H9 (cell line): ENCODE measurements at regions not wholly inside any gene's neighbourhood (a gene's known extent, or its start where the extent isn't known, plus 50 kb on each side); places are given as distances from the start of the nearest gene placed in this dataset.

Source experiments
- DNase-seq: peaks from one replicate; pipeline ENCODE4 v3.0.0-alpha.2; 2017
- H2AFZ ChIP-seq: one replicate; pipeline ENCODE4 v1.6.1; 2013; ENCODE audit warnings: mild to moderate bottlenecking, low read length, control low read depth, moderate library complexity
- H2AK5ac ChIP-seq: 2 replicates; pipeline ENCODE4 v1.6.1; 2013; ENCODE audit warnings: low read length, control low read depth, mixed read lengths; ENCODE audit not compliant: insufficient read length
- H2BK120ac ChIP-seq: one replicate; pipeline ENCODE4 v1.6.1; 2013; ENCODE audit warnings: low read depth, mild to moderate bottlenecking, low read length, control low read depth, inconsistent platforms; ENCODE audit not compliant: poor library complexity, severe bottlenecking
- H2BK12ac ChIP-seq: 2 replicates; pipeline ENCODE4 v1.6.1; 2013; ENCODE audit warnings: low read length, control low read depth, mixed read lengths, low read depth; ENCODE audit not compliant: insufficient read length
- H2BK15ac ChIP-seq: 2 replicates; pipeline ENCODE4 v1.6.1; 2013; ENCODE audit warnings: low read depth, low read length, control low read depth
- H2BK20ac ChIP-seq: one replicate; pipeline ENCODE4 v1.6.1; 2013; ENCODE audit warnings: low read depth, mild to moderate bottlenecking, low read length, control low read depth, inconsistent platforms; ENCODE audit not compliant: poor library complexity, severe bottlenecking
- H2BK5ac ChIP-seq: 2 replicates; pipeline ENCODE4 v1.6.1; 2013; ENCODE audit warnings: low read length, control low read depth, mixed read lengths; ENCODE audit not compliant: insufficient read length
- H3K14ac ChIP-seq: 2 replicates; pipeline ENCODE4 v1.6.1; 2013; ENCODE audit warnings: low read length, control low read depth; ENCODE audit not compliant: insufficient read depth
- H3K18ac ChIP-seq: 2 replicates; pipeline ENCODE4 v1.6.1; 2013; ENCODE audit warnings: low read depth, mild to moderate bottlenecking, mixed read lengths, low read length, control low read depth; ENCODE audit not compliant: insufficient read length
- H3K23ac ChIP-seq: 2 replicates; pipeline ENCODE4 v1.6.1; 2013; ENCODE audit warnings: low read length, control low read depth, mixed read lengths, low read depth; ENCODE audit not compliant: insufficient read length
- H3K23me2 ChIP-seq: 2 replicates; pipeline ENCODE4 v1.6.1; 2013; ENCODE audit warnings: low read depth, mild to moderate bottlenecking, mixed read lengths, low read length, control low read depth; ENCODE audit not compliant: insufficient read length, poor library complexity, severe bottlenecking
- H3K27ac ChIP-seq: 2 replicates; pipeline ENCODE4 v1.5.1; 2013; ENCODE audit warnings: low read length, control low read depth, mixed read lengths, low read depth; ENCODE audit not compliant: insufficient read length
- H3K27me3 ChIP-seq: 2 replicates; pipeline ENCODE4 v1.6.1; 2013; ENCODE audit warnings: low read length, control low read depth, inconsistent platforms; ENCODE audit not compliant: insufficient read depth
- H3K4ac ChIP-seq: 2 replicates; pipeline ENCODE4 v1.6.1; 2013; ENCODE audit warnings: low read depth, mild to moderate bottlenecking, control low read depth, inconsistent platforms, low read length, moderate library complexity
- H3K4me1 ChIP-seq: 2 replicates; pipeline ENCODE4 v1.6.1; 2013; ENCODE audit warnings: low read length, control low read depth, inconsistent platforms; ENCODE audit not compliant: insufficient read depth
- H3K4me2 ChIP-seq: 2 replicates; pipeline ENCODE4 v1.6.1; 2013; ENCODE audit warnings: low read length, control low read depth, mixed read lengths; ENCODE audit not compliant: insufficient read length, insufficient read depth
- H3K56ac ChIP-seq: 2 replicates; pipeline ENCODE4 v1.6.1; 2013; ENCODE audit warnings: low read depth, mild to moderate bottlenecking, mixed read lengths, low read length, control low read depth; ENCODE audit not compliant: insufficient read length
- H3K79me1 ChIP-seq: 2 replicates; pipeline ENCODE4 v1.6.1; 2013; ENCODE audit warnings: low read depth, mild to moderate bottlenecking, moderate library complexity, low read length, control low read depth, inconsistent platforms; ENCODE audit not compliant: insufficient read depth, poor library complexity, severe bottlenecking
- H3K79me2 ChIP-seq: 2 replicates; pipeline ENCODE4 v1.6.1; 2013; ENCODE audit warnings: low read length, control low read depth, inconsistent platforms; ENCODE audit not compliant: insufficient read depth
- H3K9ac ChIP-seq: 2 replicates; pipeline ENCODE4 v1.6.1; 2013; ENCODE audit warnings: low read length, control low read depth, mixed read lengths; ENCODE audit not compliant: insufficient read length; ENCODE audit errors: extremely low read depth
- H3K9me3 ChIP-seq: one replicate; pipeline ENCODE4 v1.6.1; 2013; ENCODE audit warnings: low read depth, low read length, inconsistent platforms; ENCODE audit not compliant: control insufficient read depth
- H3T11ph ChIP-seq: one replicate; pipeline ENCODE4 v1.6.1; 2013; ENCODE audit warnings: mild to moderate bottlenecking, low read length, control low read depth, inconsistent platforms
- H4K20me1 ChIP-seq: one replicate; pipeline ENCODE4 v1.6.1; 2013; ENCODE audit not compliant: control insufficient read depth, insufficient read length, insufficient read depth
- H4K5ac ChIP-seq: 2 replicates; pipeline ENCODE4 v1.6.1; 2013; ENCODE audit warnings: low read depth, mild to moderate bottlenecking, mixed read lengths, low read length, control low read depth; ENCODE audit not compliant: insufficient read length
- H4K8ac ChIP-seq: replicated peaks from 2 replicates; pipeline ENCODE4 v1.6.1; 2013; ENCODE audit warnings: low read length, control low read depth, mixed read lengths, low read depth; ENCODE audit not compliant: insufficient read length
- H4K91ac ChIP-seq: 2 replicates; pipeline ENCODE4 v1.6.1; 2013; ENCODE audit warnings: low read depth, mild to moderate bottlenecking, moderate library complexity, mixed read lengths, low read length, control low read depth; ENCODE audit not compliant: insufficient read length
- H3K27ac Mint-ChIP-seq, 3 experiments: 2 replicates in 2 of 3; 3 replicates in 1 of 3; pipeline ENCODE4 v1.8.0; 2020 to 2021; ENCODE audit warnings: mixed read lengths in 3 of 3, mild to moderate bottlenecking in 1 of 3, moderate library complexity in 1 of 3
- H3K27me3 Mint-ChIP-seq: 2 replicates; pipeline ENCODE4 v1.8.0; 2021; ENCODE audit warnings: low read depth, mild to moderate bottlenecking, moderate library complexity, mixed read lengths
- H3K36me3 Mint-ChIP-seq, 3 experiments: 2 replicates in 2 of 3; 3 replicates in 1 of 3; pipeline ENCODE4 v1.8.0; 2020 to 2021; ENCODE audit warnings: low read depth in 3 of 3, mixed read lengths in 3 of 3; ENCODE audit not compliant: insufficient read depth in 1 of 3
- H3K4me1 Mint-ChIP-seq, 2 experiments: 2 replicates each; pipeline ENCODE4 v1.8.0; 2020; ENCODE audit warnings: mixed read lengths in 2 of 2
- H3K4me3 Mint-ChIP-seq, 2 experiments: 2 replicates in 1 of 2; 3 replicates in 1 of 2; pipeline ENCODE4 v1.8.0; 2020 to 2021; ENCODE audit warnings: mild to moderate bottlenecking in 2 of 2, mixed read lengths in 2 of 2, moderate library complexity in 1 of 2
- H3K9me3 Mint-ChIP-seq, 2 experiments: 2 replicates in 1 of 2; 3 replicates in 1 of 2; pipeline ENCODE4 v1.8.0; 2020; ENCODE audit warnings: mild to moderate bottlenecking in 2 of 2, mixed read lengths in 2 of 2, moderate library complexity in 1 of 2
- CTCF ChIP-seq: fragments of 200-600 bp; sonication (generic); conservative IDR thresholded peaks from 3 replicates; pipeline ENCODE4 v1.8.0; 2021; ENCODE audit warnings: antibody characterized with exemption, mild to moderate bottlenecking

GRCh38 chr3:76308541-76308940 is 523.2 kb upstream of the ZNF717 start:
- no peak overlapping the region for H4K91ac ChIP-seq
- no peaks in the 10 kb centered on the region for H3K23me2 ChIP-seq
- DNase-seq: no peak
- H3K23ac ChIP-seq: no peak overlapping the region
- no peak overlapping the region for H3K14ac ChIP-seq
- Mint-ChIP-seq H3K36me3 (no peaks in the 10 kb centered on the region), H3K27me3 (no peaks in the 10 kb centered on the region), H3K4me3 (no peak overlapping the region), H3K27ac (no peak overlapping the region), H3K9me3 (no peaks in the 10 kb centered on the region), H3K4me1 (peaks cover 3 to 12% of the 10 kb centered on the region in 2 experiments; a peak in 2 of 4 replicates)
- no peak overlapping the region for H2BK20ac ChIP-seq
- H3T11ph ChIP-seq: no peak overlapping the region
- H2BK120ac ChIP-seq: no peak overlapping the region
- H4K8ac ChIP-seq: no peak overlapping the region
- H3K27ac ChIP-seq: no peak overlapping the region
- no peak overlapping the region for H3K56ac ChIP-seq
- no peak overlapping the region for H3K4ac ChIP-seq
- H3K9me3 ChIP-seq: no peaks in the 10 kb centered on the region
- H3K79me1 ChIP-seq: no peaks in the 10 kb centered on the region
- H3K4me2 ChIP-seq: no peak overlapping the region
- H3K18ac ChIP-seq: no peak overlapping the region
- H2AK5ac ChIP-seq: no peak overlapping the region
- no peak overlapping the region for H2BK12ac ChIP-seq
- H4K20me1 ChIP-seq: no peaks in the 10 kb centered on the region
- H3K9ac ChIP-seq: no peak overlapping the region
- no peak overlapping the region for H2BK5ac ChIP-seq
- TF ChIP-seq CTCF: no peak
- no peak overlapping the region for H2BK15ac ChIP-seq
- no peak overlapping the region for H4K5ac ChIP-seq
- H2AFZ ChIP-seq: no peak overlapping the region
- no peaks in the 10 kb centered on the region for H3K27me3 ChIP-seq
- H3K79me2 ChIP-seq: no peaks in the 10 kb centered on the region
- H3K4me1 ChIP-seq: no peaks in the 10 kb centered on the region
